Prostate gland (tissue), 2 donors: ENCODE measurements at regions not wholly inside any gene's neighbourhood (a gene's known extent, or its start where the extent isn't known, plus 50 kb on each side); places are given as distances from the start of the nearest gene placed in this dataset.

ENCODE experiments used
- DNase-seq: peaks from one replicate; pipeline ENCODE4 v3.0.0-alpha.2; 2019; ENCODE audit warnings: low spot score
- H3K27ac ChIP-seq, 2 donors: fragments of 200-600 bp; sonication (generic); 2 replicates each; pipeline ENCODE4 v1.5.1; 2017 to 2019
- H3K27me3 ChIP-seq: fragments of 200-600 bp; sonication (generic); replicated peaks from 2 replicates; pipeline ENCODE4 v1.5.1; 2019; ENCODE audit not compliant: insufficient read depth
- H3K36me3 ChIP-seq, 2 donors: fragments of 200-600 bp; sonication (generic); 1 replicate in 1 of 2; 2 replicates in 1 of 2; pipeline versions ENCODE4 v1.5.1 to v1.8.1; 2017 to 2019
- H3K4me1 ChIP-seq: fragments of 200-600 bp; sonication (generic); replicated peaks from 2 replicates; pipeline ENCODE4 v1.5.1; 2019
- H3K4me3 ChIP-seq, 2 donors: fragments of 200-600 bp; sonication (generic); 2 replicates each; pipeline ENCODE4 v1.5.1; 2017 to 2019
- H3K9me3 ChIP-seq: fragments of 200-600 bp; sonication (generic); 2 replicates; pipeline ENCODE4 v1.5.1; 2017
- CTCF ChIP-seq, 4 experiments: fragments of 200-600 bp in 2 of 4; fragments of 450-650 bp in 2 of 4; sonication (generic) in 2 of 4; IDR thresholded peaks; 1 replicate in 3 of 4; 2 replicates in 1 of 4; pipeline ENCODE4 v1.5.1; 2016 to 2019; ENCODE audit warnings: antibody characterized with exemption in 4 of 4, mild to moderate bottlenecking in 2 of 4, moderate library complexity in 2 of 4
- POLR2A ChIP-seq: fragments of 450-650 bp; IDR thresholded peaks from one replicate; pipeline ENCODE4 v1.6.1; 2016; ENCODE audit warnings: antibody characterized with exemption, mild to moderate bottlenecking
- POLR2AphosphoS5 ChIP-seq: sonication (generic); formaldehyde crosslinking; IDR thresholded peaks from one replicate; pipeline ENCODE4 v1.6.1; 2017; ENCODE audit warnings: antibody characterized with exemption
- WGBS: methylation state at CpG from one replicate; pipeline ENCODE4 v1.1.5; 2018; 5-methylcytosine and 5-hydroxymethylcytosine counted together
- intact Hi-C: fragments of 100-400 bp; cut with DNase I; formaldehyde crosslinking; loops from one replicate; pipeline ENCODE4 v1.14.2; 2022

GRCh38 chr11:95325777-95326258 lies 94.8 kb upstream of the SESN3 start:
- no peak overlapping the region for H3K27ac ChIP-seq
- H3K36me3 ChIP-seq, result no peaks in the 10 kb centered on the region
- H3K27me3 ChIP-seq, result no peaks in the 10 kb centered on the region
- TF ChIP-seq CTCF (IDR thresholded peaks at IDR 0.05) (no peak), POLR2A (no peak), POLR2AphosphoS5 (no peak)
- intact Hi-C loops, result no loop called here
- no peaks in the 10 kb centered on the region for H3K9me3 ChIP-seq
- 86% methylated on average over 8 of the region's 8 CpGs for WGBS
- no peak overlapping the region for H3K4me3 ChIP-seq
- H3K4me1 ChIP-seq, result no peaks in the 10 kb centered on the region
- no peak for DNase-seq

- H3K27ac ChIP-seq, result no peak overlapping the region
- no peaks in the 10 kb centered on the region for H3K27me3 ChIP-seq
- 87% methylated on average over 1 of the region's 1 CpG for WGBS
- H3K4me3 ChIP-seq, result no peak overlapping the region
- no peak for DNase-seq
- intact Hi-C loops, result no loop called here
- H3K36me3 ChIP-seq, result no peaks in the 10 kb centered on the region
- no peaks in the 10 kb centered on the region for H3K9me3 ChIP-seq
- TF ChIP-seq CTCF (IDR thresholded peaks at IDR 0.05) (no peak), POLR2A (no peak)
- H3K4me1 ChIP-seq, result no peaks in the 10 kb centered on the region
Measured at GRCh38 chr11:95324826-95325225, 93.8 kb upstream of the SESN3 start.

GRCh38 chr11:95322539-95322938 lies 91.5 kb upstream of the SESN3 start:
- intact Hi-C loops, result no loop called here
- TF ChIP-seq POLR2A (no peak), CTCF (IDR thresholded peaks at IDR 0.05) (no peak), POLR2AphosphoS5 (no peak)
- Histone ChIP-seq H3K4me3 (no peak overlapping the region), H3K9me3 (no peaks in the 10 kb centered on the region), H3K27ac (no peak overlapping the region), H3K36me3 (no peaks in the 10 kb centered on the region), H3K27me3 (no peaks in the 10 kb centered on the region), H3K4me1 (no peaks in the 10 kb centered on the region)
- DNase-seq, result no peak

- H3K4me3 ChIP-seq, result no peak overlapping the region
- no peaks in the 10 kb centered on the region for H3K9me3 ChIP-seq
- H3K27me3 ChIP-seq, result no peaks in the 10 kb centered on the region
- H3K27ac ChIP-seq, result no peak overlapping the region
- intact Hi-C loops, result no loop called here
- no peaks in the 10 kb centered on the region for H3K4me1 ChIP-seq
- DNase-seq, result no peak
- TF ChIP-seq CTCF (IDR thresholded peaks at IDR 0.05) (no peak), POLR2A (no peak), POLR2AphosphoS5 (no peak)
- no peaks in the 10 kb centered on the region for H3K36me3 ChIP-seq
Measured at GRCh38 chr11:95318498-95318897, 87.5 kb upstream of the SESN3 start.

GRCh38 chr11:95308512-95309035 lies 77.6 kb upstream of the SESN3 start:
- WGBS, result 87% methylated on average over 2 of the region's 2 CpGs
- no peak overlapping the region for H3K4me3 ChIP-seq
- no peaks in the 10 kb centered on the region for H3K4me1 ChIP-seq

More at GRCh38 chr11:95308512-95309035, 77.6 kb upstream of the SESN3 start:
- Histone ChIP-seq H3K9me3 (no peaks in the 10 kb centered on the region), H3K27ac (no peak overlapping the region), H3K36me3 (no peaks in the 10 kb centered on the region), H3K27me3 (no peaks in the 10 kb centered on the region)
- TF ChIP-seq POLR2A, result no peak
- intact Hi-C loops, result no loop called here
- DNase-seq, result no peak
